ENCODE measurements at regions not wholly inside any gene's neighbourhood (a gene's known extent, or its start where the extent isn't known, plus 50 kb on each side); places are given as distances from the start of the nearest gene placed in this dataset.

DNA sequence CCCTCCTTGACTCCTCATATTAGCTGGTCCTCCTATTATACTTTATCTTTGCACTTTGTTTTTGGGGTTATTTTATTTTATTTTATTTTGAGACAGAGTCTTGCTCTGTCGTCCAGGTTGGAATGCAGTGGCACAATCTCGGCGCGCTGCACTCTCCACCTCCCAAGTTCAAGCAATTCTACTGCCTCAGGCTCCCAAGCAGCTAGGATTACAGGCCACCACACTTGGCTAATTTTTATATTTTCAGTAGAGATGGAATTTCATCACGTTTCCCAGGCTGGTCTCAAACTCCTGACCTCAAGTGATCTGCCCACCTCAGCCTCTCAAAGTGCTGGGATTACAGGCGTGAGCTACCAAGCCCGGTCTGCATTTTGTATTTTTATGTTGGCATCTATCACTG lies 126.7 kb downstream of the FOXB1 start:
- TF ChIP-seq, protein P1, sequence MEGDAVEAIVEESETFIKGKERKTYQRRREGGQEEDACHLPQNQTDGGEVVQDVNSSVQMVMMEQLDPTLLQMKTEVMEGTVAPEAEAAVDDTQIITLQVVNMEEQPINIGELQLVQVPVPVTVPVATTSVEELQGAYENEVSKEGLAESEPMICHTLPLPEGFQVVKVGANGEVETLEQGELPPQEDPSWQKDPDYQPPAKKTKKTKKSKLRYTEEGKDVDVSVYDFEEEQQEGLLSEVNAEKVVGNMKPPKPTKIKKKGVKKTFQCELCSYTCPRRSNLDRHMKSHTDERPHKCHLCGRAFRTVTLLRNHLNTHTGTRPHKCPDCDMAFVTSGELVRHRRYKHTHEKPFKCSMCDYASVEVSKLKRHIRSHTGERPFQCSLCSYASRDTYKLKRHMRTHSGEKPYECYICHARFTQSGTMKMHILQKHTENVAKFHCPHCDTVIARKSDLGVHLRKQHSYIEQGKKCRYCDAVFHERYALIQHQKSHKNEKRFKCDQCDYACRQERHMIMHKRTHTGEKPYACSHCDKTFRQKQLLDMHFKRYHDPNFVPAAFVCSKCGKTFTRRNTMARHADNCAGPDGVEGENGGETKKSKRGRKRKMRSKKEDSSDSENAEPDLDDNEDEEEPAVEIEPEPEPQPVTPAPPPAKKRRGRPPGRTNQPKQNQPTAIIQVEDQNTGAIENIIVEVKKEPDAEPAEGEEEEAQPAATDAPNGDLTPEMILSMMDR (IDR thresholded peaks at IDR 0.05), result no peak
- TF ChIP-seq POLR2AphosphoS5 (IDR thresholded peaks at IDR 0.05), result no peak
- TF ChIP-seq POLR2A (IDR thresholded peaks at IDR 0.05), result no peak
- TF ChIP-seq EP300 (IDR thresholded peaks at IDR 0.05), result no peak

All from stomach (tissue), 4 donors.